Dendritic cell treated with granulocyte-macrophage colony-stimulating factor and Interleukin-4, amounts not matched to agents 40 ng/mL and 50 ng/mL, for 4 days (primary cell): ENCODE measurements at regions not wholly inside any gene's neighbourhood (a gene's known extent, or its start where the extent isn't known, plus 50 kb on each side); places are given as distances from the start of the nearest gene placed in this dataset.

Experiments
- H3K27ac Mint-ChIP-seq: one replicate; pipeline ENCODE4 v1.8.0; 2022; ENCODE audit warnings: mild to moderate bottlenecking, mixed read lengths
- H3K27me3 Mint-ChIP-seq: one replicate; pipeline ENCODE4 v1.8.0; 2022; ENCODE audit warnings: mild to moderate bottlenecking, mixed read lengths
- H3K36me3 Mint-ChIP-seq: one replicate; pipeline ENCODE4 v1.8.0; 2022; ENCODE audit warnings: low read depth, mixed read lengths
- H3K4me1 Mint-ChIP-seq: one replicate; pipeline ENCODE4 v1.8.0; 2022; ENCODE audit warnings: low read depth, mixed read lengths
- H3K4me3 Mint-ChIP-seq: one replicate; pipeline ENCODE4 v1.8.0; 2022; ENCODE audit warnings: mild to moderate bottlenecking, moderate library complexity, mixed read lengths
- H3K9me3 Mint-ChIP-seq: one replicate; pipeline ENCODE4 v1.8.0; 2022; ENCODE audit warnings: mixed read lengths
- intact Hi-C: fragments of 100-400 bp; cut with micrococcal nuclease; formaldehyde crosslinking; loops from one replicate; pipeline ENCODE4 v1.15.0; 2022

- Mint-ChIP-seq H3K27ac (no peak overlapping the region), H3K27me3 (peaks cover 50% of the 10 kb centered on the region), H3K4me3 (no peak overlapping the region), H3K9me3 (no peaks in the 10 kb centered on the region), H3K36me3 (no peaks in the 10 kb centered on the region), H3K4me1 (peaks cover 5% of the 10 kb centered on the region)
- intact Hi-C loops = loop anchor here (10.0 kb wide), 1 partner anchor 48 kb away; no protein-coding TSS in a partner anchor
These were observed 98.8 kb downstream of the GGTLC2 start for GRCh38 chr22:22743128-22743760.

GRCh38 chr22:22744412-22745224 is 100.2 kb downstream of the GGTLC2 start:
- H3K27ac Mint-ChIP-seq = no peak overlapping the region
- H3K36me3 Mint-ChIP-seq = no peaks in the 10 kb centered on the region
- intact Hi-C loops = loop anchor here (5.0 to 10.0 kb wide), 3 partner anchors 32 to 152 kb away; no protein-coding TSS in a partner anchor
- no peak overlapping the region for H3K4me3 Mint-ChIP-seq
- H3K27me3 Mint-ChIP-seq = peaks cover 37% of the 10 kb centered on the region
- H3K4me1 Mint-ChIP-seq = peaks cover 6% of the 10 kb centered on the region
- no peaks in the 10 kb centered on the region for H3K9me3 Mint-ChIP-seq

DNA sequence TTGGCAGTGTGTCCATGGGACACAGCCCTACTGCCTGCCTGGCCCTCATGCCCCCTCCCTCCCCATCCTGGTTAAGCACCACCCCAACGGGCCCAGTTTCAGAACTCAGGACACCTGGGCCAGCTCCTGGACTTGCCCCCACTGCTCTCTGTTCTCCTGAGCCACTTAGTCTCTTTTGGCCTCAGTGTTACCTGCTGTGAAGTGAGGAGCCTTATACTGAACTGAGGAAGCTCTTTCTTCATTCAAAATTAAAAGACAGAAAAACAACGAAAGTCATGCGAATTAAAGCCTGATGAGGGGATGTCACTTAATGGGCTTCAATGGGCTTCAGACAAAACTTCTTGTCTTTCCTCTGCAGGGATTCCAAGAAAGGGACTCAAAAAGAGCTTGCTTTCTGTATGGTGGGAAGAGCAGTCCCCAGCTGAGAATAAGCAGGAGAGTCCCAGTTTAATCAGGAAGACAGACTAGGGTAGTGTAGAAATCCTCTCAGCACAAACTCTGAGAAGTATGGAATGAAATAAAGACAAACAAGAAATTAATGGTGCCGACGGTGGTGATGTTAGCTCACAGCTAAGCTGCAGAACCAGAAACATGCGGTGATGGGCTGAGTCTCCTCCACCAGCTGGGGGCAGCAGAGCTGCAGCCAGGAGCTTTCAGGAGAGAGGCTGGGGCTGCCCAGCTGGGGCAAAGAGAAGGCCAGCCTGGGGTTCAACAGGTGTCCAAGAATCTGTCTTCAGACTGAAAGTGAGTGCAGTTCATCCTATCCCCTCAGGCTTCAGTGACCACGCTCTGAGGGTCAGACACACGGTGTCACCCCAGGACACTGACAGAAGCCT is 101.0 kb downstream of the GGTLC2 start:
- H3K27me3 Mint-ChIP-seq = peaks cover 30% of the 10 kb centered on the region
- intact Hi-C loops = loop anchor here (5.0 to 10.0 kb wide), 3 partner anchors 33 to 153 kb away; no protein-coding TSS in a partner anchor
- H3K4me1 Mint-ChIP-seq = peaks cover 6% of the 10 kb centered on the region

GRCh38 chr22:22746061-22746962 is 101.9 kb downstream of the GGTLC2 start:
- Mint-ChIP-seq H3K36me3 (no peaks in the 10 kb centered on the region), H3K9me3 (no peaks in the 10 kb centered on the region), H3K4me3 (no peak overlapping the region), H3K27me3 (peaks cover 25% of the 10 kb centered on the region), H3K27ac (no peak overlapping the region), H3K4me1 (peaks cover 6% of the 10 kb centered on the region)
- intact Hi-C loops = loop anchor here (5.0 to 10.0 kb wide), 3 partner anchors 34 to 154 kb away; no protein-coding TSS in a partner anchor

More for the DNA sequence above, 101.0 kb downstream of the GGTLC2 start:
- H3K4me3 Mint-ChIP-seq = no peak overlapping the region
- no peak overlapping the region for H3K27ac Mint-ChIP-seq
- no peaks in the 10 kb centered on the region for H3K36me3 Mint-ChIP-seq
- no peaks in the 10 kb centered on the region for H3K9me3 Mint-ChIP-seq

- H3K36me3 Mint-ChIP-seq = no peaks in the 10 kb centered on the region
- H3K4me1 Mint-ChIP-seq = peaks cover 7% of the 10 kb centered on the region
- H3K9me3 Mint-ChIP-seq = no peaks in the 10 kb centered on the region
- H3K27ac Mint-ChIP-seq = no peak overlapping the region
- H3K4me3 Mint-ChIP-seq = no peak overlapping the region
- intact Hi-C loops = loop anchor here (5.0 to 10.0 kb wide), 3 partner anchors 35 to 155 kb away; no protein-coding TSS in a partner anchor
- peaks cover 19% of the 10 kb centered on the region for H3K27me3 Mint-ChIP-seq
These were observed 102.8 kb downstream of the GGTLC2 start for GRCh38 chr22:22746963-22747933.

DNA sequence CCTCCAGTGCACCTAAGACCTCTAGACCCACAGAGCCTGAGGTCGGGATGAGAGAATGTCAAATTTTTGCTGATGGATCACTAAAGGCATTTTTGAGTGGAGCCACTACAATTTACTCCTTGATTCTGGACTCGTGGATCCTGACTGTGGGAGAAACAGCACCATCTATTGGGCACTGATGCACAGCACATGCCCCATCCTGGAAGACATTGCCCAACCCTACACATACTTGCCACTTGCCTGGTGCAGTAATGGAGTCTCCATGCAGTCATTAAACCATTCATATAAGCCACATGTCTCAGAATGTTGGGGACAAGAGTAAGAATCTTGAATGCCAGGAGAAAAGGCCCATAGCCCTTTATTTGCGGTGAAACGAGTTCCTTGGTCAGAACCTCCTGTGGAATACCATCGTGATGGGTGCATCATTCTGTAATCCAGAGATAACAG is 103.9 kb downstream of the GGTLC2 start:
- H3K27me3 Mint-ChIP-seq = peaks cover 15% of the 10 kb centered on the region
- no peaks in the 10 kb centered on the region for H3K36me3 Mint-ChIP-seq
- intact Hi-C loops = loop anchor here (5.0 to 10.0 kb wide), 3 partner anchors 36 to 156 kb away; no protein-coding TSS in a partner anchor
- peaks cover 18% of the 10 kb centered on the region for H3K4me1 Mint-ChIP-seq
- H3K27ac Mint-ChIP-seq = no peak overlapping the region
- H3K4me3 Mint-ChIP-seq = no peak overlapping the region
- H3K9me3 Mint-ChIP-seq = no peaks in the 10 kb centered on the region

- Mint-ChIP-seq H3K4me3 (no peak overlapping the region), H3K36me3 (no peaks in the 10 kb centered on the region), H3K27me3 (peaks cover 11% of the 10 kb centered on the region), H3K9me3 (no peaks in the 10 kb centered on the region), H3K4me1 (peaks cover 22% of the 10 kb centered on the region), H3K27ac (no peak overlapping the region)
- intact Hi-C loops = loop anchor here (5.0 to 10.0 kb wide), 3 partner anchors 36 to 156 kb away; no protein-coding TSS in a partner anchor
These were observed 104.3 kb downstream of the GGTLC2 start for GRCh38 chr22:22748756-22749155.

DNA sequence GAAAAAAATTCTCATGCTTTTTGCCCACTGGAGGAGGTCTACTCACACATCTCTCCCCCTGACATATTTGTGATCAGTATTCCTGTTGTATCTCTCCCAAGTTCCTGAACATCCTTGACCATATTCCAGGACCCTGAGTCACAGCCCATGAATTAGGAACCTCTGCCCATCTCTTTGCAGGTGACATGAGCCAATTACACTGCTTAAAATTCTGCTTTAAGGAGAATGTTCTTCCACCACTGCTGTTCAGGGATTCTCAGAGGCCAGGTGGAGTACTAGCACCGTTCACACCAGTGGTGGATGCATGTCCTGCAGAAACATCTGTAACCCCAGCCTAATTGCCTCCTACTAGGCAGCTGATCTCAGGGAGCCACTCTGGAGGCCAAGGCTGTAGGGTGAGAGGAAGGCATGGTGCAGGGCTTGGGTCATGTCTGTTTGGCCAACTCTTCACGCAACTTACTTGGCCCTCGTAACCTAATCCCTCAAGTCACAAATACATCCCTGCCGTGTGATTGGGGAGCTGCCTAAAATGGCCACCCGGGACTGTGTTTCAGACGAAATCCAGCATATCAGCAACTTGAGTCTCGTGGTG is 104.8 kb downstream of the GGTLC2 start:
- Mint-ChIP-seq H3K27ac (no peak overlapping the region), H3K4me3 (no peak overlapping the region), H3K27me3 (peaks cover 9% of the 10 kb centered on the region), H3K4me1 (peaks cover 25% of the 10 kb centered on the region), H3K9me3 (no peaks in the 10 kb centered on the region), H3K36me3 (no peaks in the 10 kb centered on the region)
- intact Hi-C loops = loop anchor here (5.0 to 10.0 kb wide), 3 partner anchors 37 to 157 kb away; no protein-coding TSS in a partner anchor

GRCh38 chr22:22750335-22751042 is 106.1 kb downstream of the GGTLC2 start:
- Mint-ChIP-seq H3K4me1 (peaks cover 25% of the 10 kb centered on the region), H3K9me3 (no peaks in the 10 kb centered on the region), H3K27ac (no peak overlapping the region), H3K27me3 (peaks cover under 1% of the 10 kb centered on the region), H3K4me3 (no peak overlapping the region), H3K36me3 (no peaks in the 10 kb centered on the region)
- intact Hi-C loops = no loop called here

DNA sequence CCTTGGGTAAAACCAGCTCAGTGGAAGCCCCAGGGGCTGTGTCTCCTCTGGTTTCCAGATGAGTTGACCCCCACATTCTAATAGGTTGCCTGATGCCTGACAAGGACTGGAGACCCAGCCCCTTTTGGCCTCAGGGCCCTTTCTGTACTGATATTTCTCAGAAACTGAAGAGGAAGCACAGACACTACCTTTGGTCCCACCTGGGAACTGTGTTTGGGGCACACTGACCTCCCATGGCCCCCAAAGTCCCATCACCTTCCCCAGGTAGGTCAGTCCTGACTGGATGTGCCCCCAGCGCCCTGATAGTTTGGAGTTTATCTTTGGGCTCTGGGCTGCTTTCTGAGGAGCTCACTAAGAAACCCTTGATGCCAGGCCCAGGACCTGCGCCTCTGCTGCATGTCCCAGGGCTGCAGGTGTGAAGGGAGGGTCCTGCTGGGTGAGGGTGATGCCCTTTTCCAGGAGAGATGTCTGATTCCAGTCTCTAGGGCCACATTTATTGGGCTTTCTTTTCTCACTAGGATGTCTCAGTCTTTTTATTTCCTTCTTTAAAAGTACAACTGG is 106.7 kb downstream of the GGTLC2 start:
- H3K27ac Mint-ChIP-seq = no peak overlapping the region
- no peaks in the 10 kb centered on the region for H3K9me3 Mint-ChIP-seq
- H3K36me3 Mint-ChIP-seq = no peaks in the 10 kb centered on the region
- H3K4me3 Mint-ChIP-seq = no peak overlapping the region
- peaks cover 25% of the 10 kb centered on the region for H3K4me1 Mint-ChIP-seq
- no peaks in the 10 kb centered on the region for H3K27me3 Mint-ChIP-seq
- intact Hi-C loops = no loop called here

DNA sequence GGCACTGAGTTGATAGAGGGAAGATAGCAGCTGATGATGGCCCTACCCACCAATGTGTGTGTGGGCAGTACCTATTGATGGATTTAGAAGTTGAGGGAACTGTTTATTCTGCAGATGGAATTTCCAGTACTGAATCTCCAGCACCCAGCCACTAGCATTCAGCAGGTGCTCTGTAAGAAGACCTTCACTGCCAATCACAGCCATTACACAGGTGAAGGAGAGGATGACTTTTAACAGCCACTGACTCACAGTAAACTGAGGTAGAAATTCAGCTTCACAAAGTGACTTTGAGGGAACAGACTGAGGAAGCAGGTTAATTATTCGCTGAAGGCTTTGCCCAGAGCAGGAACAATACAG is 107.8 kb downstream of the GGTLC2 start:
- Mint-ChIP-seq H3K4me1 (peaks cover 25% of the 10 kb centered on the region), H3K27ac (no peak overlapping the region), H3K9me3 (no peaks in the 10 kb centered on the region), H3K36me3 (no peaks in the 10 kb centered on the region), H3K4me3 (no peak overlapping the region), H3K27me3 (no peaks in the 10 kb centered on the region)
- intact Hi-C loops = no loop called here
